Stimulated activated CD8-positive, alpha-beta memory T cell treated with anti-CD3 and anti-CD28 coated beads, Interleukin-15, amount 100 ng/mL, for 24 hours (primary cell): ENCODE measurements at regions not wholly inside any gene's neighbourhood (a gene's known extent, or its start where the extent isn't known, plus 50 kb on each side); places are given as distances from the start of the nearest gene placed in this dataset.
A peak's percentile ranks its signal among the peaks of the same experiment; 100 is the strongest.
"Not testable (repeated sequence)": the region's sequence is repeated elsewhere in the genome, so short reads cannot be mapped to it uniquely, and the experiment has no call there.

Experiments
- DNase-seq: peaks from one replicate; pipeline ENCODE4 v3.0.0-alpha.2; 2020; ENCODE audit warnings: low read depth

GRCh38 chr9:104980039-104980654 is 52.2 kb upstream of the ABCA1 start:
- DNase-seq: no peak

DNA sequence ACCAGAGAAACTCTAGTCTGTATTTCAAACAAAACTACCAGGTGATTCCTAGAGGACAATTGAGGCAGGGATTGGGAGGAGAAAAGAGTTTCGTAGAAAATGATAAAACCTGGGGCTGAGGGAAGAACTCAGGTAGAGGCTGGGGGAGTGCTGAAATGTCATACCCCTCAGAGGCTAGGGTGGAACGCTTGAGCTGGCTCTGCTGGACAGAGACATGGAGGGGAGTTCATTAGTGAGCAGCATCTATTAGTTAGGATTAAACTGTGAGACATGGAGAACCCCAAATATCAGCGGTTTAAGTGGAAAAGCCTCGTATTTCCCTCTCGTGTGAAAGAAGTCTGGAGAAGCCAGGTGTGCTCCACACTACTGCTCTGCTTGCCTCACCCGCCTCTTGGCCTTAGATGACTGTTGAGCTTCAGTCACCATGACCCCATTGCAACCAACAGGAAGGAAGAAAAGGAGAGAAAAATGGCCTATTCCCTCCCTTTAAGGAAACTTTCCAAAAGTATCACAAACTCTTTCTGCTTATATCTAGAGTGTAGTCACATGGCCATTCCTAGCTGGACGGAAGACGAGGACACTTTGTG is 53.7 kb upstream of the ABCA1 start:
- no peak for DNase-seq

DNA sequence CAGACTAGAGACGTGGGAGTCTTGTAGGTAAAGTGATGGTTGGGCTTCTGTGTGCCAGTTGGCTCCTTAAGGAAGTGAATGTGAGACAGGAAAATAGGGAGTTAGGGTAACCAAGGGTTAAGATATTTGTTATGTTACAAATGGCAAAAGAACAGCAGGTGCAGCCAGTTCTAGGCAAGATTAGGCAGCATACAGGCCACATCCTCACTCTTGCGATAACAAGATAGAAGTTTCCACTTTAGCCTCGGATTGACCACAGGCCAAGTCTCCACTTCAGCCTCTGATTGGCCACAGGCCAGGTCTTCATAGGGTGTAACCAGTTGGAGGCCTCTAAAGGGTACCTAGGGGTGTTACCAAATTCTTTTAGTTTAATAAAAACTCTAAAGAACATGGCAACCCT is 54.6 kb upstream of the ABCA1 start:
- no peak for DNase-seq

DNA sequence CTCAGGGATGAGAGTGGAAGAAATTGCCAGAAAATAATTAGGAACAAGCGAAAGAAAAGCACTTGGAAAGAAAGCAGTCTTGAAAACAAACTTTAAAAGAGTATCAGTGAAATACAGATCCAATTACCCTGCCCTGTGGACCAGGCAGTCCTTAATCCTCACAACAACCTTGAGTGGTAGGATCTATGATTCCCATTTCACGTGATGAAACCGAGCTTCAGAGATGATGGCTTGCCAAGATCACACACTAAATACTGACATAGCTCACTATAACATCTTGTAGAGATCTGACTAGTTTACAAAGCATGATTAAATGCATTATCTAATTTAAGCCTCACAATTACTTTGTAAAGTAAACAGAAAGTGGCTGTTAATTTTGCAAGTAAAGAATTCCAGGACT is 55.5 kb upstream of the ABCA1 start:
- DNase-seq: no peak

- no peak for DNase-seq
Measured at GRCh38 chr9:104984121-104984520, 56.2 kb upstream of the ABCA1 start.

- DNase-seq: no peak
Measured at GRCh38 chr9:104984542-104984941, 56.6 kb upstream of the ABCA1 start.

DNA sequence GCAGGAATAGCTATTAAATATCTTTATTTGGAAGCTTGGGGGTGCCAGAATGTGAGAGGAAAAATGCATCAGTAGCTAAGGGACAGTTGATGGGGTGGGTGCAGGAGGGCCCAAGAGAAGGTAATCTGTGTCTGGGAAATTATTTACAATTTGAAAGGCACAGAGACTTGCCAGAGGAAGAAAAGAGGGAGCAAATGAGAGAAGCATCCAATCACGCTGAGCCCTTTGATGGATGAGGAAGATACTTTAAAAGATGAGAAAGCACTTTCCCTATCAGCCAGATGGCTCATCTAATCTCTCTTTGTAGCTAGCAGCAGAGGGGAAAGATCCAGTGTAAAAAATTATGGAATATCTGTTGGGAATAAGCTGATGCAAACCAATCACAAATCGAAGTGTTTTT is 57.0 kb upstream of the ABCA1 start:
- DNase-seq: no peak

- no peak for DNase-seq
Measured at GRCh38 chr9:104986096-104986495, 58.1 kb upstream of the ABCA1 start.

GRCh38 chr9:104987743-104988142 is 59.8 kb upstream of the ABCA1 start:
- no peak for DNase-seq

DNA sequence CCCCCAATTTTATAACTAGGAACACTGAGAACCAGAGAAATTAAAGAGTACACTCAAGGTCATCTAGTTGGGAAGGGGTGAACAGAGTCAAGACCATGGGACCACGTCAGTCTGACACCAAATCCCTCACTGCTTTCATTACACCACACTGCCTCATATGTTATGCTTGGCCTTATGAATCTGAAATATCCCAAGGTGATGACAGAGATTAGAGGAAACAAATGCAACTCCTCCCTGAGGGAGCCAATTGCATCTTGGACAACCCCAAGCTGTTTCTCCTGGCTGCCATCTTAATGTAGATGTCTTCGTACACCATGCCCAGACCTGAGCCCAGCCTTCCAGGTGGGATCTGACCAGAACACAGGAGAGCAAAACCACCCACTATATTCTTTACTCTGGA is 60.6 kb upstream of the ABCA1 start:
- no peak for DNase-seq

- peak; percentile 61 for DNase-seq
Measured at GRCh38 chr9:104991144-104991953, 63.4 kb upstream of the ABCA1 start.

DNA sequence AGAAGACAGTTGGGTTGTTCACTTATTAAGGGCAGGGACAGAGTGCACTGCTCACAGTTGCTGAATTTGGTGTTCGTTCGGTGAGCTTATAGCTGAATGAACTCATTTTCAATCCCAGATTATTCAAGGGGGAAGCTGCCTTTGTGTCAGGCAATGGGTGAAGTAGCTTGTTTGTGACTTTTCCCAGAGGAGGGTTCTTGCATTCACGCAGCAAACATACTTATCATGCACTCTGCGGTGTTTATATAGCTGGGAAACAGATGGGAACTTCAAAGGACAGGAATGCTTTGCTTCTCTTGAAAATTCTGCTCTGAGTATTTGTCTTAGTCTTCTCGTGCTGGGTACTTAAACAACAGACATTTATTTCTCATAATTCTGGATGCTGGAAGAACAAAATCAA is 64.7 kb upstream of the ABCA1 start:
- DNase-seq: no peak

GRCh38 chr9:104993291-104993963 is 65.5 kb upstream of the ABCA1 start:
- DNase-seq: no peak

- DNase-seq: no peak
Measured at GRCh38 chr9:104997536-104997935, 69.6 kb upstream of the ABCA1 start.

- no peak for DNase-seq
Measured at GRCh38 chr9:104999136-104999535, 71.2 kb upstream of the ABCA1 start.

DNA sequence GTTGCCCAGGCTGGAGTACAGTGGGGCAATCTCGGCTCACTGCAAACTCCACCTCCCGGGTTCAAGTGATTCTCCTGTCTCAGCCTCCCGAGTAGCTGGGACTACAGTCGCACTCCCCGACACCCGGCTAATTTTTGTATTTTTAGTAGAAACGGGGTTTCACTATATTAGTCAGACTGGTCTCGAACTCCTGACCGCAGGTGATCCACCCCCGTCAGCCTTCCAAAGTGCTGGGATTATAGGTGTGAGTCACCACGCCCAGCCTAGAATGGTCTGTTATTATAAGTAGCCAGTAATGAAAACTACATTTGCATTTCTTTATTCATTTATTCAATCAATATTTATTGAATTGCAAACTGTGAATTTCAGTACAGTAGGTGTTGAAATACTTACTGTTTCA is 72.6 kb upstream of the ABCA1 start:
- DNase-seq: not testable (repeated sequence)

DNA sequence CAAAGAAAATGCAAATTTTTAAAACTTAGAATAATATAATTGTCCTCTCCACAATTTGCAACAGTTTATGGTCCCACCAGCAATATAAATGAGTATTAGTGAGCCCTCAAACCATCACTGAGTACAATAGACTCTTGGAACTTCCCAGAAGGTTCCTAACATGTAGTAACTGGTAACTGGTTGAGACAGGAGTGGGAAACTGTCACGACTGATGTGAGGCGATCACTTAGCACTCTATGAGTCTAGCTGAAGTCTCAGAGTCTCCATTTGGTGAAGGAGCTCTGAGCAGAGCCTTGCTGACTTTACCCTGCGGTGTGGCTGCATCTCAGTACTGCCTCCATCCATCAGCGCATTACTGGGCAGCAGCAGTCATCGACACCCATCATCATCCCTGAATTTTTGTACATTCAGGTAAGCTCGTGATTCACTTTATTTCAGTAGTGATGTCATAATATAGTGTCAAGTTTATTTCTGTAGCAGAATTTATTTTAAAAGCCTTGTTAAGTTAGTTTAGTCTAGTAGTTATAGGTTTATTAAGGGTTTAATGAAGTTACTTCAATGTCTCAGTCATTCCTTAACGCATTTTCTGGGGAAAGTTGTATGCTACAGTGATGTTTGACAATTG is 76.6 kb upstream of the ABCA1 start:
- no peak for DNase-seq

GRCh38 chr9:105005186-105005585 is 77.2 kb upstream of the ABCA1 start:
- no peak for DNase-seq

GRCh38 chr9:105006514-105006913 is 78.6 kb upstream of the ABCA1 start:
- DNase-seq: no peak

DNA sequence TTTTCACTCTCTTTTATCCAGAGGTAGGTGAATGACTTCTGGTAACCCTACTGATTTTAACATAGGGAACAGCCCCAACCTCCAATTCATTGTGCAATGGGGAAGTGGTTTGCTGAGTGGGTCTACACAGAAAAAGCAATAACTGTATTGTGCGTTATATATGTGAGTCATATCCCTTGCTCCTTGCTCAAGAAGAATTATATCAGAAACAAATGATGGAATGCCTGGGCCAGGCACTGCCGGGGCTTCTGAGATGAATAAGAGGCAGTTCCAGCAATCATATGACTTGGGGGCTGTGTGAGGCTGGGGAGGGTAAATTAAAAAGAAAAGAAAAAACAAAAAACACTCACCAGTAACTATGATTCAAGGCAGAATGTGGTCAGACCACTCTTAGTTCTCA is 79.2 kb upstream of the ABCA1 start:
- no peak for DNase-seq

- not testable (repeated sequence) for DNase-seq
Measured at GRCh38 chr9:105010089-105010488, 82.1 kb upstream of the ABCA1 start.

GRCh38 chr9:105021917-105022316 is 94.0 kb upstream of the ABCA1 start:
- no peak for DNase-seq
